HG03066 (cell line): ENCODE measurements at regions not wholly inside any gene's neighbourhood (a gene's known extent, or its start where the extent isn't known, plus 50 kb on each side); places are given as distances from the start of the nearest gene placed in this dataset.
"Not testable (repeated sequence)": the region's sequence is repeated elsewhere in the genome, so short reads cannot be mapped to it uniquely, and the experiment has no call there.

ENCODE experiments used
- ATAC-seq: cut with Tn5 transposase; IDR thresholded peaks from one replicate; pipeline ENCODE4 v1.9.1; 2021; ENCODE audit warnings: low read depth; ENCODE audit not compliant: unreplicated experiment

DNA sequence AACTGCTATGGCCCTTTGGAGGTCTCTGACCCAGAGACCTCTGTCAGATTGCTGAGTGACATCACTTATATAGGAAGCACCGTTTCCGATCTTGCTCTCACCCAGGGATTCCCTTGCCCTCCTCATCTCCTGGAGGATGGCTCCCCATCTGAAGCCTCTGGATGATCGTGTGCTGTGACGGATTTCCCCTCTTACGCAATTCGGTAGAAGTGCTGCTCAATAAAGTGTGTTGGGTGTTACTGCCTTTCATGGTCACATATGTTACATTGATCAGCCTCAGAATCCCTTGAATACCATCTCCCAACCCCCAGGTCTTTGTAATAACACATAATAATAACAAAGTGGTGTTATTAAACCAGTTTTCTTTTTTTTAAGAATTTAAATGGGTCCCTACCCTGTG is 107.3 kb upstream of the CLEC14A start:
- ATAC-seq: no peak

GRCh38 chr14:38357557-38357956 is 101.7 kb upstream of the CLEC14A start:
- no peak for ATAC-seq

GRCh38 chr14:38355473-38355872 is 99.6 kb upstream of the CLEC14A start:
- not testable (repeated sequence) for ATAC-seq

DNA sequence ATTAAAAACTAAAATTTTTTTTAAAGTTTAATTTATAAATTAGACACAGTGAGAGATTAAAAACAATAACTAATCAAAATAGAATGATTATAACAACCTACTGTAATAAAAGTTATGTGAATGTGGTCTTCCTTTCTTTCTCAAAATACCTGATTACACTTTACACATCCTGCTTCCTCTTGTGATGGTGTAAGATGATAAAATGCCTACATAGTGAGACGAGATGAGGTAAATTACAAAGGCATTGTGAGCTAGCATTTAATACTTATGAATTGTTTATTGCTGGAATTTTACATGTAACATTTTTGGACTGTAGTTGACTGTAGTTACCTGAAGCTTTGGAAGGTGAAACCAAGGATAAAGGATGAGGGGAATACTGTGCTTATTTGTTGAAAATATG is 94.2 kb upstream of the CLEC14A start:
- no peak for ATAC-seq

- ATAC-seq: no peak
Observed at GRCh38 chr14:38342803-38343202, 86.9 kb upstream of the CLEC14A start.

GRCh38 chr14:38339696-38340095 is 83.8 kb upstream of the CLEC14A start:
- ATAC-seq: no peak

GRCh38 chr14:38336298-38336697 is 80.4 kb upstream of the CLEC14A start:
- no peak for ATAC-seq

GRCh38 chr14:38330275-38330674 is 74.4 kb upstream of the CLEC14A start:
- no peak for ATAC-seq

DNA sequence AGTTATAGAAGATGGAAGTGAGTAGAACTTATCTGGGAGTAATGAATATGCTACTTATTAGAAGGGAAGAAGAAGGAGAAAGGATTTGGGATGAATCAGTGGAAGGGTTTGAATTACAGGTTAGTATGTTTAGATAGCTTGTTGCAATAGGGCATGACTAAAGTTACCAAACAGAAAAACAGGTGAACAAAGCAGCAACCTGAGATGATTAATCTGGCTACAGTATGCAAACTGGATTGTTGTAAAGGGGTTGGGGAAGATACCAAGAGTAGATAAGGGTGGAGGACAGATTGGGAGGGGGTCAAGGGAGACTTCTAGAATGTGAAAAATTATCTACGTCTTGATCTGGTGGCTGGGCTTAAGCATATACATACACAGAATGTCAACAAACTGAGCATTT is 73.4 kb upstream of the CLEC14A start:
- no peak for ATAC-seq

GRCh38 chr14:38316922-38317321 is 61.0 kb upstream of the CLEC14A start:
- no peak for ATAC-seq

DNA sequence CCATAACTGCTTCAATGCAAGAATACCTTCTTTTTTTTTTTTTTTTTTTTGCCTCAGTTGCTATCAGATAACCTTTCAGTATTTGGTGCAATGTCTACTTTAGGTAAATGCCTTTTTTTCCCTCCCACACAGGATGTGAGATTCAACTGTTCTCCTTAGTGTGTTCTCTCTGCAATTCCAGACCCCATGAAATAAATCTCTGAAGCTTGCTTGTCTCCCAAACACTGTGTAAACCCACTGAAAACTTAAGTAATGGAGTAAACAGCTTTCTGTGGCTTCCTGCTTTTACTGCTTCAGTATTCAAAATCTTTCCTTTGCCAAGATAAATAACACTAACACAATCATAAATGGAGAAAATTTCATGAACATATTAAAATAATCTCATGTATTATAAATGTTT is 55.8 kb upstream of the CLEC14A start:
- no peak for ATAC-seq

GRCh38 chr14:38310420-38310995 is 54.6 kb upstream of the CLEC14A start:
- no peak for ATAC-seq

DNA sequence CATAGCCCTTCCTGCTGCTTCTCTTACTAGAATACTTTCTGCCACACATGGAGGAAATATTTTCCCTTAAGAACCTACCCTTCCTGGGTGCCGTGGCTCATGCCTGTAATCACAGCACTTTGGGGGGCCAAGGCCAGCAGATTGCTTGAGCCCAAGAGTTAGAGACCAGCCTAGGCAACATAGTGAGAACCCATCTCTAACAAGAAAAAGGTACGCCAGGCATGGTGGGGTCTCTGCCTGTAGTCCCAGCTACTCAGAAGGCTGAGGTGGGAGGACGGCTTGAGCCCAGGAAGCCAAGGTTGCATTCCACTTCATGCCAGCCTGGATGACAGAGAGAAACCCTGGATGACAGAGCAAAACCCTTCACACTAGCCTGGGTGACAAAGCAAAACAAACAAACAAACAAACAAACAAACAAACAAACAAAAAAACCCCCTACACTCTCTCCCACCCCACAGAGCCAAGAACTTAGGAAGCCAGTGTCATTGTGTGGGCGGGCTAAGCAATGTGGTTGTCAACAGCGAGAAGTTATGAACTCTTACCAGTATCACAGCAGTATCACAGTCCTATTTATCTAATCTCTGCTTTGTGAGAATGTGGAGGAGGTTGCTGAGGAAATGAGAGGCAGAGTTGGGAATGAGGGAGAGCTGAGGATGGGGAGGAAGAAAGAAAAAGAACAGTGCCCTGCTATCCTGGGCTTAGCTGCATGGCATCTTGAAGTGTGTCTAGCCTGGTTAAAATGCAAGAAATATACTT is 53.8 kb upstream of the CLEC14A start:
- no peak for ATAC-seq
